Breast epithelium (tissue), 3 donors: ENCODE measurements at regions not wholly inside any gene's neighbourhood (a gene's known extent, or its start where the extent isn't known, plus 50 kb on each side); places are given as distances from the start of the nearest gene placed in this dataset.

ENCODE experiments used
- POLR2AphosphoS5 ChIP-seq, 3 donors: sonication (generic); formaldehyde crosslinking; IDR thresholded peaks; one replicate each; pipeline ENCODE4 v1.6.1; 2017; ENCODE audit warnings: antibody characterized with exemption in 3 of 3
- TF ChIP-seq, protein P1 (sequence below), 3 donors: fragments of 450-650 bp; IDR thresholded peaks; one replicate each; pipeline ENCODE4 v1.5.1; 2016 to 2017; ENCODE audit warnings: antibody characterized with exemption in 3 of 3, mild to moderate bottlenecking in 3 of 3, moderate library complexity in 3 of 3

DNA sequence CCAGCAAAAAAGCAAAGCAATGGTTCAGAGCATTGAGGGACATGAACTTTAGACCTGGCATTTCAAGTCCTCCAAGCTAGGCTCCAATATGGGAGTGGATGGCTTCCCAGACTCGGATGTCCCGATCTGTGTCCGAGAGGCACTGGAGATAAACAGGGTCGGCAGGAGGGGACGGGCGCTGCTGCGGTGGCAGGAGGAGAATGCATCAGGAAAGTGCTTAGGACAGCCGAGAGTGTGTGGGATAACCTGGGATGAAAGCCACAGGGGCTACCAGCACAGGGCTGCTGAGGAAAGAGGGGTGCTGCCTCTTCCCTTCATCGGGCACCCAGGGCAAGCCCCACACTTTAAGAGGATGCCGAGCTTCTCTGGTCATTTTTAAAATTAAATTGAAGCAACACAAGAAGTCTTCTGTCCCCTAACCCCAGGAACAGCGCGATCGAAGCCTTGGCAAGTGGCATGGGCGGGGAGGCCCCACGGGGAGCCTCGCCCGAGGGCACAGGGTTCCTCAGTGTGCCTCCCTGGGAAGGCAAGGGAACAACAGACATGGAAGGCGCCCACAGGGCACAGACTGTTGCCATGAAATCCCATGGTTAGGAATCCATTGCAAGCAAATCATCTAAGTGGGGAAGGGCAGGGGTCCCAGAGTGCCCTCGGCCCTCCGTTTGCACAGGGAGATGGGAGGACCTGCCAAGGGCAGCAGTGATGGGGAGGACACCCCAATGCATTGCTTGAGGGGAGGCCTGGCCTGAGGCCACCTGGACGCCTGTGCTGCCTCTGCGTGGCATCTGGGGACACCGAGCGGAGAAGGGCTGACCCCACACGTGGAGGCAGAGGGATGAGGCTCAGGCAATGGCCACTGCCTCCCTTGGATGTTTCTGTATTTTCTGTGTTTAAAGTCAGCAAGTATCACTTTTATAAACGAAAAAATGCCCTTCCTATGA lies 78.5 kb upstream of the GPC1 start:
- TF ChIP-seq, protein P1, sequence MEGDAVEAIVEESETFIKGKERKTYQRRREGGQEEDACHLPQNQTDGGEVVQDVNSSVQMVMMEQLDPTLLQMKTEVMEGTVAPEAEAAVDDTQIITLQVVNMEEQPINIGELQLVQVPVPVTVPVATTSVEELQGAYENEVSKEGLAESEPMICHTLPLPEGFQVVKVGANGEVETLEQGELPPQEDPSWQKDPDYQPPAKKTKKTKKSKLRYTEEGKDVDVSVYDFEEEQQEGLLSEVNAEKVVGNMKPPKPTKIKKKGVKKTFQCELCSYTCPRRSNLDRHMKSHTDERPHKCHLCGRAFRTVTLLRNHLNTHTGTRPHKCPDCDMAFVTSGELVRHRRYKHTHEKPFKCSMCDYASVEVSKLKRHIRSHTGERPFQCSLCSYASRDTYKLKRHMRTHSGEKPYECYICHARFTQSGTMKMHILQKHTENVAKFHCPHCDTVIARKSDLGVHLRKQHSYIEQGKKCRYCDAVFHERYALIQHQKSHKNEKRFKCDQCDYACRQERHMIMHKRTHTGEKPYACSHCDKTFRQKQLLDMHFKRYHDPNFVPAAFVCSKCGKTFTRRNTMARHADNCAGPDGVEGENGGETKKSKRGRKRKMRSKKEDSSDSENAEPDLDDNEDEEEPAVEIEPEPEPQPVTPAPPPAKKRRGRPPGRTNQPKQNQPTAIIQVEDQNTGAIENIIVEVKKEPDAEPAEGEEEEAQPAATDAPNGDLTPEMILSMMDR (IDR thresholded peaks at IDR 0.05), result no peak
- TF ChIP-seq POLR2AphosphoS5 (IDR thresholded peaks at IDR 0.05), result no peak
